SJSA1 (cell line): ENCODE measurements at regions not wholly inside any gene's neighbourhood (a gene's known extent, or its start where the extent isn't known, plus 50 kb on each side); places are given as distances from the start of the nearest gene placed in this dataset.

ENCODE experiments used
- DNase-seq, 2 experiments: peaks; one replicate each; pipeline ENCODE4 v3.0.0-alpha.2; 2015 to 2020; ENCODE audit warnings: low spot score in 2 of 2, low read depth in 1 of 2
- H3K27ac ChIP-seq: fragments of 250-450 bp; sonication (Bioruptor Pico); 2 replicates; pipeline ENCODE4 v1.5.1; 2020; ENCODE audit warnings: mild to moderate bottlenecking, moderate library complexity
- H3K27me3 ChIP-seq: fragments of 250-450 bp; sonication (Bioruptor Pico); replicated peaks from 2 replicates; pipeline ENCODE4 v1.5.1; 2020; ENCODE audit warnings: mild to moderate bottlenecking, moderate library complexity
- H3K36me3 ChIP-seq: fragments of 250-450 bp; sonication (Bioruptor Pico); 2 replicates; pipeline ENCODE4 v1.5.1; 2020; ENCODE audit warnings: mild to moderate bottlenecking
- H3K4me1 ChIP-seq: fragments of 250-450 bp; sonication (Bioruptor Pico); replicated peaks from 2 replicates; pipeline ENCODE4 v1.6.1; 2021; ENCODE audit warnings: mild to moderate bottlenecking
- H3K4me3 ChIP-seq: fragments of 250-450 bp; sonication (Bioruptor Pico); 2 replicates; pipeline ENCODE4 v1.5.1; 2020; ENCODE audit warnings: mild to moderate bottlenecking
- H3K9me3 ChIP-seq: fragments of 250-450 bp; sonication (Bioruptor Pico); replicated peaks from 2 replicates; pipeline ENCODE4 v1.5.1; 2020; ENCODE audit warnings: mild to moderate bottlenecking

DNA sequence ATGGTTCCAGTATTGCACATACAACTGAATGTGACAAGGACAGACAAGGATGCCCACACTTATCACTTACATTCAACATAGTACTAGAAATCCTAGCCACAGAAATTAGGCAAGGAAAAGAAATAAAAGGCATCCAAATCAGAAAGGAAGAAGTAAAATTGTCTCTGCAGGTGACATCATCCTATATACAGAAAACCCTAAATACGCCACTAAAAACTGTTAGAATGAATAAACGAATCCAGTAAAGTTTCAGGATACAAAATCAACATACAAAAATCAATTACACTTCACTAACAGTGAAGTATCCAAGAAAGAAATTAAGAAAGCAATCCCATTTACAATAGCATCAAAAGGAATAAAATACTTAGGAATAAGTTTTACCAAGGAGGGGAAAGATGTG is 66.1 kb downstream of the FAM217A start:
- no peak overlapping the region for H3K27ac ChIP-seq
- H3K27me3 ChIP-seq, result no peaks in the 10 kb centered on the region
- peaks cover 6% of the 10 kb centered on the region for H3K4me1 ChIP-seq
- H3K9me3 ChIP-seq, result no peaks in the 10 kb centered on the region
- H3K4me3 ChIP-seq, result no peak overlapping the region
- H3K36me3 ChIP-seq, result peaks cover 14% of the 10 kb centered on the region
- no peak for DNase-seq

DNA sequence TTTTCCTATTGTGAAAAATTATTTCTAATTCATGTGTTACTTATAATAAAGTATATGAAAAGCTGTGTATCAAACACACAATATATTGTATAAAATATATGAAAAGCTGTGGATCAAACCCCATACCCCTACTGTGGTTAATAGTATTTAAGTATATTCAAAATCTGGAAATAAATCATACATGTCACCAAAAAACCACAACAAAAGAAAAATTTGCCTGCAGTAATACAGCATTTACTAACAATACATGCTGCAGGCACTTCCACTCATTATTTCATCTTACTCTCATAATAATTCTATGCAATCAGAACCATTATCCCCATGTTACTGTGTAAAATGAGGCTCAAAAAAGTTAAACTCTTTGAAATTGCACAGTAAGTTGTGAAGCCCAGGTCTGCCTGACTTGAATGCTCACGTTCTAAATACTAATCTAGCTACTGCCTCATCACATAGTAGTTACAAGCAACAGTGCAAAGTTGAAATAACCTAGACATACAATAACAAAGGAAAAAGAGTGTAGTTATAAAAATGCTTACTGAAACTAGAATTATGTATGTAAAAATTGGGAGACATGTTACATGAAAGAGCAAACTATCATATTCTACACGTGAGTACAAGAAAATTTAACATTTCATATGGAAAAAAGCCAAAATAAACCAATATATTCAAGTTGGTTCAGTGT is 61.7 kb downstream of the FAM217A start:
- Histone ChIP-seq H3K36me3 (peaks cover 25% of the 10 kb centered on the region), H3K9me3 (no peaks in the 10 kb centered on the region), H3K27ac (peak overlapping the region; percentile 81), H3K27me3 (no peaks in the 10 kb centered on the region), H3K4me3 (peak overlapping the region; percentile 78), H3K4me1 (peaks cover 18% of the 10 kb centered on the region)
- no peak for DNase-seq

DNA sequence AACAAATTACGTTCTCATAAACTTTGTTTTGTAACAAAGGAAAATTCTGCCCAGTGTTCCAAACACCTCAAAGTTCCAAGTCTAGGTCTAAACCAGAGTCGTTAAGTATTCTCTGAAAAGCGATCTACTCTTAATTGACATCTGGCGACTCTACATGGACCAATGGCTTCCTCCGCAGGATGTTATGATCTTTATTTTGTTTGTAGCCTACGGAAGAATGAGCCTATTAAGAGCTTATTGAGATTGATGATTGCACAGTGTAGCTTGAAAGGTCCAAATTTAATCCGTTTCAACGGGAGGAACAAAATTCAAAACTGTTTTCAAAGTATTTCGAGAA is 61.1 kb downstream of the FAM217A start:
- DNase-seq, result no peak
- H3K4me1 ChIP-seq, result peaks cover 21% of the 10 kb centered on the region
- peaks cover 22% of the 10 kb centered on the region for H3K36me3 ChIP-seq
- H3K27me3 ChIP-seq, result no peaks in the 10 kb centered on the region
- H3K4me3 ChIP-seq, result peak overlapping the region; percentile 78
- H3K9me3 ChIP-seq, result no peaks in the 10 kb centered on the region
- peak overlapping the region; percentile 81 for H3K27ac ChIP-seq

DNA sequence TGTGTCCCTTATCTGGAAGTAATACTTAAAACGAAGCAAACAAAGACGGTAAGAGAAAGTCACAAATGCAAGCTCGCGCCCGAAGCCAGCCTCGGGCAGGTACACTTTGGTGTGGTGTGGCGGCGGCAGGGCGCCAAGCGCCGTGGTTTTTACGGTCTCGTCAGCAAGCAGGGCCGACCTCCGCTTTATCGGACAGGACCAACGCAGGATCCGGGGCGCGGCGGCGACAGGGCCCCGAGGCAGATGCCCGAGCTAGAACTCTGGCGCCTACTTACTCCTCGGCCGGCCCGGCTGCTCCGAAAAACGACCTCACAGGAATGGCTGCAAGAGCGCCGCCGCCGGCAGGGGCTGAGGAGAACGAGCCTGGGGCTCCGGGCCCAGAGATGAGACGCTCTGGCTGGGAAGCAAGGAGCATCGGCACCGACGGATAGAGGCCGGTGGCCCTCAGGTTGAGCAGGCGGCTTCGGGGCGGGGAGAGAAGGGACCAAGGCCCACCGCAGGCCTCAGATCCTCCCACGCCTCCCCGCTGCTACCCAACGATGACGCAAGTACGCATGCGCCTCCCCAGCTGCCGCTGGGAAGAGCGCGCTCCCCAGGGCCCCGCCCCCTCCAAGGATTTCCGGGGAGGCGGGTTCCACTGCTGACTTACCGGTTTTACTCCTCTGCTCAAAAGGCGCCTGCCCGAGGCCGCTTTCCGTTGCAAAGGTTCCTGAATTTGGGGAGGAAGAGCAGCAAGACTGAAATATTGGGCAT is 60.6 kb downstream of the FAM217A start:
- Histone ChIP-seq H3K36me3 (peaks cover 21% of the 10 kb centered on the region), H3K4me1 (peaks cover 24% of the 10 kb centered on the region), H3K9me3 (no peaks in the 10 kb centered on the region), H3K4me3 (peak overlapping the region; percentile 78), H3K27me3 (no peaks in the 10 kb centered on the region), H3K27ac (peak overlapping the region; percentile 81)
- peak; percentile 96 to 98 for DNase-seq
